ENCODE measurements at regions not wholly inside any gene's neighbourhood (a gene's known extent, or its start where the extent isn't known, plus 50 kb on each side); places are given as distances from the start of the nearest gene placed in this dataset.

DNA sequence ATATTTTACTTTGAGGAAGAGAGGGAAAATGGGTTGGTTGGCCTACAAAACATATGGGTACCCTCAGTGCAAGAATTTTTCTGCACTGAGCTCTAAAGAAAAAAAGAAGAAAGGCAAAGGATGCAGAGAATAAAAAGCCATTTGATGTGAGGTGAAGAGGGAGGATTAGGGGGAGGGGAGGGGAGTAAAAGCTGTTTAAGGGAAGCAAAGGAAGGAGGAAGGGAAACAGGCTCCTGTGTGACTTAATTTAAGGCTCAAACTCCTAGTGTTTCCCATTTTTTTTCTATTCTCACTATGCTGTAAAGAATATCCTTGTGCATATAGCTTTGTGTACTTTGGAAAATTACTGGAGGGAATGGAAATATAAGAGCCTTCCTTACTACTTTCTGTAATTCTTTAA, 78.7 kb downstream of the NKX2-1 start:
- Histone ChIP-seq H3K27me3 (no peaks in the 10 kb centered on the region), H3K9me3 (ENCODE audit: low read depth) (no peaks in the 10 kb centered on the region), H3K27ac (no peak overlapping the region), H3K4me1 (ENCODE audit: low read depth) (peaks cover 8% of the 10 kb centered on the region), H3K4me3 (no peak overlapping the region), H3K36me3 (no peaks in the 10 kb centered on the region)
- TF ChIP-seq, protein P1, sequence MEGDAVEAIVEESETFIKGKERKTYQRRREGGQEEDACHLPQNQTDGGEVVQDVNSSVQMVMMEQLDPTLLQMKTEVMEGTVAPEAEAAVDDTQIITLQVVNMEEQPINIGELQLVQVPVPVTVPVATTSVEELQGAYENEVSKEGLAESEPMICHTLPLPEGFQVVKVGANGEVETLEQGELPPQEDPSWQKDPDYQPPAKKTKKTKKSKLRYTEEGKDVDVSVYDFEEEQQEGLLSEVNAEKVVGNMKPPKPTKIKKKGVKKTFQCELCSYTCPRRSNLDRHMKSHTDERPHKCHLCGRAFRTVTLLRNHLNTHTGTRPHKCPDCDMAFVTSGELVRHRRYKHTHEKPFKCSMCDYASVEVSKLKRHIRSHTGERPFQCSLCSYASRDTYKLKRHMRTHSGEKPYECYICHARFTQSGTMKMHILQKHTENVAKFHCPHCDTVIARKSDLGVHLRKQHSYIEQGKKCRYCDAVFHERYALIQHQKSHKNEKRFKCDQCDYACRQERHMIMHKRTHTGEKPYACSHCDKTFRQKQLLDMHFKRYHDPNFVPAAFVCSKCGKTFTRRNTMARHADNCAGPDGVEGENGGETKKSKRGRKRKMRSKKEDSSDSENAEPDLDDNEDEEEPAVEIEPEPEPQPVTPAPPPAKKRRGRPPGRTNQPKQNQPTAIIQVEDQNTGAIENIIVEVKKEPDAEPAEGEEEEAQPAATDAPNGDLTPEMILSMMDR (IDR thresholded peaks at IDR 0.05; ENCODE audit: low read depth, low read length): no peak
- DNase-seq (ENCODE audit: low read depth in 1 of 2, low spot score in 1 of 2): no peak

DNA sequence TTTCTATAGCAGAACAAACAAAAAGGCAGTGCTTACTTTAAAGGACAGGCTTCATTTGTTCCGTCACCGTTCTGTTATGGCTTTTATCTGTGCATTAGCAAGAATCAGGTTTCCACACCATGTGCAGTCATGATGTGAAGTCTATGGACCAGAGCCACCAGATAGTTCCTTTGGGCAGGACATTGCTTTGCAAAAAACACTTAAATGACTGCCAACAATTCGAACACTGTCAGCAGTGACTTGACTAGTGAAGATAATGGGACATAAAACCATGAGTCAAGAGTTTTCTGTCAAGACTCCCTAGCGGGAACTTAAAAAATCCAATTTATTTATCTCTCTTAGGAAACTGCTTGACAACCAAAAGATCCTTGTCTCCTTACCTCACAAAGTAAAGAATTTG, 80.3 kb downstream of the NKX2-1 start:
- Histone ChIP-seq H3K36me3 (no peaks in the 10 kb centered on the region), H3K4me3 (no peak overlapping the region), H3K27me3 (no peaks in the 10 kb centered on the region), H3K4me1 (ENCODE audit: low read depth) (peaks cover 8% of the 10 kb centered on the region), H3K27ac (no peak overlapping the region), H3K9me3 (ENCODE audit: low read depth) (no peaks in the 10 kb centered on the region)
- TF ChIP-seq, protein P1 (IDR thresholded peaks at IDR 0.05; ENCODE audit: low read depth, low read length): no peak
- DNase-seq (ENCODE audit: low read depth in 1 of 2, low spot score in 1 of 2): no peak

DNA sequence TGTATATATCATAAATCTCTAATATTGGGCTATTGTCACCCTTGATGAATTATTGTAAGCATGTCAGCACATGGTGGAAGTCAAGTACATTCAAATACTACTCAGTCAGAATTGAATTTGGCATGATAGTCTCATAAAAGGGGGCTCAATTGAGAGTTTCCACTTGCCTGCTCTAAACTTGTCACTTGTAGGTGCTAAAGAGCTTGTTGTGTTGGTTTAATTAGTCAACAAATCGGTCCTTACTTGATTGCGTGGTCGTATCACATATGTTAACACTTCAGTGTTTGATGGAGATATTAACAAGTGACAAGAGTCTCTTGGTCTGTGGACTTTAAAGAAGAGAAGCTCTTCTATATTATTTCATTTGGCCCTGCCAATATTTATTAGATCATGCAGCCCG, 81.1 kb downstream of the NKX2-1 start:
- Histone ChIP-seq H3K4me3 (no peak overlapping the region), H3K27ac (no peak overlapping the region), H3K4me1 (ENCODE audit: low read depth) (peaks cover 8% of the 10 kb centered on the region), H3K27me3 (no peaks in the 10 kb centered on the region), H3K9me3 (ENCODE audit: low read depth) (no peaks in the 10 kb centered on the region), H3K36me3 (no peaks in the 10 kb centered on the region)
- no peak for DNase-seq (ENCODE audit: low read depth in 1 of 2, low spot score in 1 of 2)
- TF ChIP-seq, protein P1 (IDR thresholded peaks at IDR 0.05; ENCODE audit: low read depth, low read length): no peak

DNA sequence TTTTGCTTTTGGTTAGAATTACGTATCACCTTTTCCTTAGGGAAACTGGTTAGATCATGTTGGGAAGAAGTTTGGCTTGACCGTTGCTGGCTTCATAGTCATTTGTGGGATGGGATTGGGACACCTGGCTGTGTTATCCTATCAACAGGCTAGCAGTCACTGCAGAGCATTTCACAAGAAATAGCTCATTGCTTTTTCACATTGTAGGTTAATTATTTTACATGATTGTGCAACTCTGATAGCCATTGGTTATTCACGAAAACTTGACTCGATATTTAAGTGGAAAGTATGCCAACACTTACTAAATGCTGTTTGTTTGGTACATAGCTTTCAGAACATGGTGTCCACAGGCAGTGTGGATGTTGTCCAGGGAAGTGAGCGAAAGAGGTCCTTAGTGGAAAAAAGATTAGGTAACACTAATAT, 89.4 kb downstream of the NKX2-1 start:
- no peak overlapping the region for H3K4me3 ChIP-seq
- no peaks in the 10 kb centered on the region for H3K4me1 ChIP-seq (ENCODE audit: low read depth)
- no peak for DNase-seq (ENCODE audit: low read depth in 1 of 2, low spot score in 1 of 2)
- H3K27ac ChIP-seq: no peak overlapping the region
- H3K36me3 ChIP-seq: no peaks in the 10 kb centered on the region
- H3K27me3 ChIP-seq: no peaks in the 10 kb centered on the region
- TF ChIP-seq, protein P1 (IDR thresholded peaks at IDR 0.05; ENCODE audit: low read depth, low read length): no peak
- H3K9me3 ChIP-seq (ENCODE audit: low read depth): no peaks in the 10 kb centered on the region

DNA sequence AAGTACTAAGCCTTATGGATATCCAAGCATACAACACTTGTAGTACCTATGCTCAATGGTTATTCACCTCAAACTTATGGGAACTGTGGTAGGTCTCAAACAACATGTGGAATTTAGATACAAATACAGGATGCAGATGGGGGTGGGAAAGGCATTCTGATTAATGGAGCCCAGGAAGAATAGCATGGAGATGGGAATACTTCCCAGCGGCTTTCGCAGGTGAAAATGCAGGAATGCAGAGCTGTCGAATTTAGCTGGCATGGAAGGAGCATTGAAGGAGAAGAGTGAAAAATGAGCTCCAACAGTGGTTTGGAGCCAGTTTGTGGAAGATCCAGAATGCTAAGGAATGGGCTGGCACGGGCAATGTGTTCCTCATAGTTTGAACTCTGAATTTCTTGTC, 89.9 kb downstream of the NKX2-1 start:
- DNase-seq (ENCODE audit: low read depth in 1 of 2, low spot score in 1 of 2): no peak

More for the DNA sequence above, 89.9 kb downstream of the NKX2-1 start:
- H3K27me3 ChIP-seq: no peaks in the 10 kb centered on the region
- no peaks in the 10 kb centered on the region for H3K9me3 ChIP-seq (ENCODE audit: low read depth)
- TF ChIP-seq, protein P1 (IDR thresholded peaks at IDR 0.05; ENCODE audit: low read depth, low read length): no peak
- H3K4me1 ChIP-seq (ENCODE audit: low read depth): no peaks in the 10 kb centered on the region
- H3K27ac ChIP-seq: no peak overlapping the region
- H3K4me3 ChIP-seq: no peak overlapping the region
- H3K36me3 ChIP-seq: no peaks in the 10 kb centered on the region
